HCT116 (cell line): ENCODE measurements at regions not wholly inside any gene's neighbourhood (a gene's known extent, or its start where the extent isn't known, plus 50 kb on each side); places are given as distances from the start of the nearest gene placed in this dataset.

Experiments
- ATAC-seq: fragments of 200-7000 bp; cut with Tn5 transposase; 2 replicates; pipeline ENCODE4 v1.9.1; 2020; ENCODE audit warnings: mild to moderate bottlenecking, moderate library complexity
- BruUV-seq: library from RNA; stranded (reverse); fragments of 400-500 nt; replicated peaks from 2 replicates; lab custom pipeline; 2021; lab: Mats Ljungman, UMichigan
- CTCF ChIA-PET: fragments of 300-600 bp; sonication (Branson Sonifier 250); formaldehyde crosslinking; loops from one replicate; lab custom pipeline; 2021; ENCODE audit warnings: antibody characterized with exemption; lab: Charles Lee
- POLR2A ChIA-PET: fragments of 300-600, 350-600 bp; sonication (Branson Sonifier 250); formaldehyde crosslinking; loops from one replicate; lab custom pipeline; 2021; ENCODE audit warnings: antibody characterized with exemption; lab: Charles Lee
- RAD21 ChIA-PET, 2 experiments: fragments of 300-600 bp; sonication (Branson Sonifier 250); formaldehyde crosslinking; loops; one replicate each; lab custom pipeline; 2023; ENCODE audit warnings: low total read pairs in 2 of 2; ENCODE audit not compliant: uncharacterized antibody in 2 of 2, unreplicated experiment in 2 of 2, low non-redundant PET in 1 of 2; lab: Charles Lee
- DNase-seq: peaks from one replicate; pipeline ENCODE4 v3.0.0-alpha.2; 2010; ENCODE audit warnings: low read depth, low spot score
- H2AFZ ChIP-seq: fragments of 200-600 bp; shearing (Covaris generic), sonication (generic); 2 replicates; pipeline ENCODE4 v1.6.1; 2017; ENCODE audit warnings: low read depth, mixed run types, mixed read lengths, antibody characterized with exemption, low read length; ENCODE audit not compliant: poor library complexity, severe bottlenecking
- H3K27ac ChIP-seq: 2 replicates; pipeline ENCODE4 v1.5.1; 2012; ENCODE audit warnings: low read depth, low read length
- H3K27me3 ChIP-seq: fragments of 200-600 bp; sonication (generic); 2 replicates; pipeline ENCODE4 v1.6.1; 2016; ENCODE audit warnings: mixed run types, low read length, mixed read lengths; ENCODE audit not compliant: insufficient read depth
- H3K36me3 ChIP-seq, 2 experiments: fragments of 200-500 bp in 1 of 2; fragments of 200-600 bp in 1 of 2; sonication (Bioruptor generic) in 1 of 2; sonication (generic) in 1 of 2; 2 replicates each; pipeline versions ENCODE4 v1.5.1 to v1.6.1; 2014 to 2016; ENCODE audit warnings: low read length in 2 of 2, inconsistent platforms in 1 of 2, mixed read lengths in 1 of 2, mixed run types in 1 of 2; ENCODE audit not compliant: insufficient read depth in 2 of 2, control insufficient read depth in 1 of 2
- H3K4me1 ChIP-seq, 2 experiments: fragments of 200-600 bp in 1 of 2; sonication (generic) in 1 of 2; 2 replicates each; pipeline versions ENCODE4 v1.5.1 to v1.6.1; 2012 to 2017; ENCODE audit warnings: low read length in 2 of 2, inconsistent platforms in 1 of 2, mild to moderate bottlenecking in 1 of 2, mixed read lengths in 1 of 2, mixed run types in 1 of 2, moderate library complexity in 1 of 2; ENCODE audit not compliant: insufficient read depth in 2 of 2, control insufficient read depth in 1 of 2
- H3K4me2 ChIP-seq: fragments of 200-600 bp; sonication (generic); 2 replicates; pipeline ENCODE4 v1.6.1; 2017; ENCODE audit warnings: mixed run types, low read length, mixed read lengths
- H3K4me3 ChIP-seq, 2 experiments: fragments of 200-600 bp in 1 of 2; sonication (generic) in 1 of 2; replicated peaks in 1 of 2; 2 replicates each; pipeline ENCODE4 v1.5.1; 2011 to 2016; ENCODE audit warnings: low read length in 2 of 2, control low read depth in 1 of 2, low read depth in 1 of 2, mild to moderate bottlenecking in 1 of 2, mixed read lengths in 1 of 2, mixed run types in 1 of 2
- H3K79me2 ChIP-seq: fragments of 200-600 bp; sonication (generic); 2 replicates; pipeline ENCODE4 v1.6.1; 2017; ENCODE audit warnings: mild to moderate bottlenecking, mixed run types, low read length, moderate library complexity, mixed read lengths; ENCODE audit not compliant: insufficient read depth
- H3K9ac ChIP-seq: fragments of 200-600 bp; sonication (generic); 2 replicates; pipeline ENCODE4 v1.6.1; 2016; ENCODE audit warnings: low read length, mixed read lengths
- H3K9me2 ChIP-seq: fragments of 200-600 bp; sonication (generic), shearing (Covaris generic); 2 replicates; pipeline ENCODE4 v1.6.1; 2017; ENCODE audit warnings: mixed run types, mild to moderate bottlenecking, moderate library complexity; ENCODE audit not compliant: insufficient read depth
- H3K9me3 ChIP-seq, 2 experiments: fragments of 200-500 bp in 1 of 2; fragments of 200-600 bp in 1 of 2; sonication (Bioruptor generic) in 1 of 2; sonication (generic) in 1 of 2; 2 replicates each; pipeline ENCODE4 v1.6.1; 2014 to 2017; ENCODE audit warnings: low read length in 2 of 2, mixed read lengths in 2 of 2, inconsistent platforms in 1 of 2, low read depth in 1 of 2, mild to moderate bottlenecking in 1 of 2, mixed run types in 1 of 2, moderate library complexity in 1 of 2; ENCODE audit not compliant: control insufficient read depth in 1 of 2, insufficient read depth in 1 of 2
- H4K20me1 ChIP-seq: fragments of 200-600 bp; sonication (generic), shearing (Covaris generic); 2 replicates; pipeline ENCODE4 v1.6.1; 2017; ENCODE audit warnings: mixed run types, mild to moderate bottlenecking, moderate library complexity; ENCODE audit not compliant: insufficient read depth
- ATF3 ChIP-seq: IDR thresholded peaks from 2 replicates; pipeline ENCODE4 v1.6.1; 2012
- CEBPB ChIP-seq: IDR thresholded peaks from 2 replicates; pipeline ENCODE4 v1.6.1; 2012; ENCODE audit warnings: low read depth
- EGR1 ChIP-seq: IDR thresholded peaks from 2 replicates; pipeline ENCODE4 v1.6.1; 2012; ENCODE audit warnings: low read depth
- ELF1 ChIP-seq: IDR thresholded peaks from 2 replicates; pipeline ENCODE4 v1.6.1; 2012; ENCODE audit warnings: low read depth, borderline replicate concordance
- EZH2phosphoT487 ChIP-seq: fragments of 200-600 bp; IDR thresholded peaks from 2 replicates; pipeline ENCODE4 v1.6.1; 2018; ENCODE audit warnings: antibody characterized with exemption, borderline replicate concordance
- FOSL1 ChIP-seq: IDR thresholded peaks from 2 replicates; pipeline ENCODE4 v1.6.1; 2012; ENCODE audit warnings: low read depth
- MAX ChIP-seq: IDR thresholded peaks from 2 replicates; pipeline ENCODE4 v1.6.1; 2012
- POLR2A ChIP-seq: IDR thresholded peaks from 2 replicates; pipeline ENCODE4 v1.7.0; 2011; ENCODE audit warnings: borderline replicate concordance; ENCODE audit not compliant: insufficient read depth, insufficient read length; ENCODE audit errors: extremely low read depth
- RAD21 ChIP-seq: IDR thresholded peaks from 2 replicates; pipeline ENCODE4 v1.6.1; 2012; ENCODE audit warnings: low read depth, mild to moderate bottlenecking
- REST ChIP-seq: IDR thresholded peaks from 2 replicates; pipeline ENCODE4 v1.6.1; 2012; ENCODE audit warnings: low read depth
- SP1 ChIP-seq: IDR thresholded peaks from 2 replicates; pipeline ENCODE4 v1.6.1; 2012; ENCODE audit warnings: low read depth
- SRF ChIP-seq: IDR thresholded peaks from 2 replicates; pipeline ENCODE4 v1.6.1; 2012; ENCODE audit warnings: low read depth
- TCF7L2 ChIP-seq: IDR thresholded peaks from 2 replicates; pipeline ENCODE4 v1.7.0; 2011; ENCODE audit warnings: borderline replicate concordance, inconsistent platforms; ENCODE audit not compliant: insufficient read depth, insufficient read length; ENCODE audit errors: extremely low read depth
- ZNF274 ChIP-seq: fragments of 200-500 bp; sonication (Bioruptor generic); IDR thresholded peaks from 2 replicates; pipeline ENCODE4 v1.6.1; 2014; ENCODE audit warnings: mild to moderate bottlenecking, low read depth, low read length, inconsistent platforms
- intact Hi-C: fragments of 100-400 bp; cut with micrococcal nuclease; formaldehyde crosslinking; loops from 2 replicates; pipeline ENCODE4 v1.10.0; 2022

- DNase-seq (no peak), ATAC-seq (no peak)
- H3K36me3 ChIP-seq = no peaks in the 10 kb centered on the region
- ChIA-PET POLR2A (no interaction called here), CTCF (no interaction called here), RAD21 (no interaction called here)
- H3K9me3 ChIP-seq = no peaks in the 10 kb centered on the region; a peak in 1 of 4 replicates
- H2AFZ ChIP-seq = no peak overlapping the region
- H3K9me2 ChIP-seq = no peaks in the 10 kb centered on the region
- H3K4me2 ChIP-seq = no peak overlapping the region
- no peak overlapping the region for H3K27ac ChIP-seq
- BruUV-seq = no TSS peak
- H3K27me3 ChIP-seq = no peaks in the 10 kb centered on the region
- H4K20me1 ChIP-seq = no peaks in the 10 kb centered on the region
- no peaks in the 10 kb centered on the region for H3K4me1 ChIP-seq
- no peak overlapping the region for H3K9ac ChIP-seq
- no peak overlapping the region for H3K4me3 ChIP-seq
- no peaks in the 10 kb centered on the region for H3K79me2 ChIP-seq
- intact Hi-C loops = no loop called here
- TF ChIP-seq CEBPB (no peak), REST (no peak), ZNF274 (no peak)
- TF ChIP-seq, all 23 proteins: peak for 0
Observed at GRCh38 chr4:127155116-127155515, 477.6 kb upstream of the INTU start.

DNA sequence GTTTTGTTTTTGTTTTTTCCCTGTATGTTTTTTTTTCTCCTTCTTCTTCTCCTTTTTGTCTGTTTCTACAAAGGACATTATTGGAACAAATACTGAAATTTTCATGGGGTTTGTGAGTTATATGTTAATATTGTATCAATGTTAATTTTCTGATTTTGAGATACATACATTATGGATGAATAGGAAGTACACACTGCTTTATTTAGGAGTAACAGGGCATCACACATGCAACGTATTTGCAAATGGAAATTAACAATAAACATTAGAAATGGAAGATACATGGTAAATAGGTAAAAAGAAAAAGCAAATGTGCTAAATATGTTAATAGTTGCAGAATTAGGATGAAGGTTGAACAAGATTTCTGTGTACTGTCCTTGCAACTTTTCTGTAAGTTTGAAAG, 477.2 kb upstream of the INTU start:
- Histone ChIP-seq H3K79me2 (no peaks in the 10 kb centered on the region), H3K9ac (no peak overlapping the region), H3K9me3 (no peaks in the 10 kb centered on the region; a peak in 1 of 4 replicates), H3K4me2 (no peak overlapping the region), H2AFZ (no peak overlapping the region), H3K27ac (no peak overlapping the region), H4K20me1 (no peaks in the 10 kb centered on the region), H3K4me3 (no peak overlapping the region), H3K36me3 (no peaks in the 10 kb centered on the region), H3K4me1 (no peaks in the 10 kb centered on the region), H3K9me2 (no peaks in the 10 kb centered on the region), H3K27me3 (no peaks in the 10 kb centered on the region)
- ATAC-seq (no peak), DNase-seq (no peak)
- BruUV-seq = no TSS peak
- intact Hi-C loops = no loop called here
- CTCF ChIA-PET = no interaction called here
- POLR2A ChIA-PET = no interaction called here
- RAD21 ChIA-PET = no interaction called here
- TF ChIP-seq RAD21 (no peak), MAX (no peak), EGR1 (no peak), POLR2A (no peak), TCF7L2 (no peak), ATF3 (no peak), SRF (no peak), REST (no peak), FOSL1 (no peak), SP1 (no peak), ELF1 (no peak), CEBPB (no peak), EZH2phosphoT487 (no peak)
